ENCODE measurements at regions not wholly inside any gene's neighbourhood (a gene's known extent, or its start where the extent isn't known, plus 50 kb on each side); places are given as distances from the start of the nearest gene placed in this dataset.

- TF ChIP-seq CTCF (IDR thresholded peaks at IDR 0.05; ENCODE audit: poor library complexity, severe bottlenecking) (no peak), POLR2AphosphoS5 (IDR thresholded peaks at IDR 0.05) (no peak)
Measured at GRCh38 chr6:225121-225721, 67.1 kb upstream of the DUSP22 start.

All from neural cell (in vitro differentiated cells).